MCF 10A (cell line): ENCODE measurements at regions not wholly inside any gene's neighbourhood (a gene's known extent, or its start where the extent isn't known, plus 50 kb on each side); places are given as distances from the start of the nearest gene placed in this dataset.

Experiments
- BruUV-seq: library from RNA; stranded (reverse); fragments of 400-500 nt; replicated peaks from 2 replicates; lab custom pipeline; 2021; lab: Mats Ljungman, UMichigan
- CTCF ChIA-PET: fragments of 300-600 bp; sonication (Branson Sonifier 250); formaldehyde crosslinking; extraction: SDS; loops from one replicate; lab custom pipeline; 2021; ENCODE audit warnings: antibody characterized with exemption, inconsistent platforms; lab: Yijun Ruan, JAX
- POLR2A ChIA-PET: fragments of 300-600, 350-650 bp; sonication (Branson Sonifier 250); formaldehyde crosslinking; extraction: SDS; loops from one replicate; lab custom pipeline; 2020; ENCODE audit warnings: antibody characterized with exemption, inconsistent platforms; lab: Yijun Ruan, JAX
- DNase-seq: peaks from one replicate; pipeline ENCODE4 v3.0.0-alpha.2; 2018; ENCODE audit not compliant: unreplicated experiment
- H3K27ac Mint-ChIP-seq: one replicate; pipeline ENCODE4 v1.8.0; 2022; ENCODE audit warnings: mild to moderate bottlenecking, low read depth, mixed read lengths; ENCODE audit not compliant: unreplicated experiment
- H3K27me3 Mint-ChIP-seq: one replicate; pipeline ENCODE4 v1.8.0; 2022; ENCODE audit warnings: mixed read lengths; ENCODE audit not compliant: insufficient read depth, unreplicated experiment
- H3K36me3 Mint-ChIP-seq: one replicate; pipeline ENCODE4 v1.8.0; 2022; ENCODE audit warnings: mild to moderate bottlenecking, moderate library complexity, mixed read lengths; ENCODE audit not compliant: insufficient read depth, unreplicated experiment
- H3K4me1 Mint-ChIP-seq: one replicate; pipeline ENCODE4 v1.8.0; 2022; ENCODE audit warnings: mixed read lengths; ENCODE audit not compliant: insufficient read depth, unreplicated experiment
- H3K4me3 Mint-ChIP-seq: one replicate; pipeline ENCODE4 v1.8.0; 2022; ENCODE audit warnings: mild to moderate bottlenecking, moderate library complexity, mixed read lengths; ENCODE audit not compliant: unreplicated experiment
- H3K9me3 Mint-ChIP-seq: one replicate; pipeline ENCODE4 v1.8.0; 2022; ENCODE audit warnings: mixed read lengths; ENCODE audit not compliant: unreplicated experiment
- intact Hi-C: fragments of 100-400 bp; cut with micrococcal nuclease; formaldehyde crosslinking; loops from 2 replicates; pipeline ENCODE4 v1.14.1; 2022
- TF ChIP-seq, protein P1 (sequence below): fragments of 200-600 bp; IDR thresholded peaks from one replicate; pipeline ENCODE4 v1.8.0; 2022; ENCODE audit warnings: antibody characterized with exemption, mild to moderate bottlenecking; ENCODE audit not compliant: unreplicated experiment

DNA sequence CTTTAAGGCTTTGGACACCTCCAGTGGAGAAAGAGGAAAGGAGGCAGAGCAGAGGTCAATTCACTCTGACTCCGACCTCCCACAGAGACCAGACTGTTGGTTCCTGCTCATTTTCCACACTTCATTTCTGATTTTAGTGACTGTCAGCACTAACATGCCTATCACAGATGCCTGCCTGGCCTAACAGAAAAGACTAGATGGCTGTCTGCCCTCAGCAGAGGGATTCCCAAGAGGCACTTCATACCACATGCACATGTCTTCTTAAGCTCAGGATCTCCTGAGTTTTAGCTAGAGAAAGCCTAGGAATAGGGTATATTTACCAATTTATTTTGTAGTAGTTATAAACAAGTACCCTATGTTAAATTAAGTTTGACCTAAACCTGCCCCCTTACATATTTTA, 336.0 kb downstream of the ENC1 start:
- H3K4me3 Mint-ChIP-seq, result no peak overlapping the region

DNA sequence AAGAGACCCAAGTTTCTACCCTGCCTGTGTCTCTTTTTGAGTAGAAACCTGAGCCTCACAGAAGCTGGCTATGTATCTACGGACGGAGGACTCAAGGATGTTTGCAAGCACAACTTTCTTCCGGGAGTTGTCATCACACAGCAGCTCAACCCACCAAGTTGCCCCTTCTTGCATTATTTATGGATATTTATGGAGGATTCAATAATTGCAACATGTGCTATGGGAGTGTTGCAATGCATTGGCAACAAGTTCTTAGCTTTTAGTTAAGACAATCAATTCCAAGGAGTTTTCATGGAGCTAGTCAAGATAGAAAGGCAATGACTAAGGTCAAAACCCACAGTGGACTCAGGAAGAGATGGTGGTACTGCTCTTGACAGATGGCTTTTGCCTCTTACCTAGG, 336.9 kb downstream of the ENC1 start:
- no peaks in the 10 kb centered on the region for H3K36me3 Mint-ChIP-seq
- no peak for DNase-seq
- ChIA-PET POLR2A (interaction anchor here (1.1 kb wide), 1 partner anchor 12 kb away, joined by 4 read pairs; no protein-coding TSS in a partner anchor), CTCF (no interaction called here)
- no peak overlapping the region for H3K4me3 Mint-ChIP-seq
- no peak overlapping the region for H3K27ac Mint-ChIP-seq
- BruUV-seq, result no TSS peak
- H3K9me3 Mint-ChIP-seq, result no peaks in the 10 kb centered on the region
- no peaks in the 10 kb centered on the region for H3K4me1 Mint-ChIP-seq
- TF ChIP-seq, protein P1, sequence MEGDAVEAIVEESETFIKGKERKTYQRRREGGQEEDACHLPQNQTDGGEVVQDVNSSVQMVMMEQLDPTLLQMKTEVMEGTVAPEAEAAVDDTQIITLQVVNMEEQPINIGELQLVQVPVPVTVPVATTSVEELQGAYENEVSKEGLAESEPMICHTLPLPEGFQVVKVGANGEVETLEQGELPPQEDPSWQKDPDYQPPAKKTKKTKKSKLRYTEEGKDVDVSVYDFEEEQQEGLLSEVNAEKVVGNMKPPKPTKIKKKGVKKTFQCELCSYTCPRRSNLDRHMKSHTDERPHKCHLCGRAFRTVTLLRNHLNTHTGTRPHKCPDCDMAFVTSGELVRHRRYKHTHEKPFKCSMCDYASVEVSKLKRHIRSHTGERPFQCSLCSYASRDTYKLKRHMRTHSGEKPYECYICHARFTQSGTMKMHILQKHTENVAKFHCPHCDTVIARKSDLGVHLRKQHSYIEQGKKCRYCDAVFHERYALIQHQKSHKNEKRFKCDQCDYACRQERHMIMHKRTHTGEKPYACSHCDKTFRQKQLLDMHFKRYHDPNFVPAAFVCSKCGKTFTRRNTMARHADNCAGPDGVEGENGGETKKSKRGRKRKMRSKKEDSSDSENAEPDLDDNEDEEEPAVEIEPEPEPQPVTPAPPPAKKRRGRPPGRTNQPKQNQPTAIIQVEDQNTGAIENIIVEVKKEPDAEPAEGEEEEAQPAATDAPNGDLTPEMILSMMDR, result no peak
- intact Hi-C loops, result no loop called here
- no peaks in the 10 kb centered on the region for H3K27me3 Mint-ChIP-seq

More for the DNA sequence above, 336.0 kb downstream of the ENC1 start:
- Mint-ChIP-seq H3K4me1 (no peaks in the 10 kb centered on the region), H3K9me3 (no peaks in the 10 kb centered on the region), H3K27ac (no peak overlapping the region), H3K36me3 (no peaks in the 10 kb centered on the region), H3K27me3 (no peaks in the 10 kb centered on the region)
- ChIA-PET POLR2A (no interaction called here), CTCF (interaction anchor here (0.6 kb wide), 1 partner anchor 121 kb away, joined by 3 read pairs; no protein-coding TSS in a partner anchor)
- intact Hi-C loops, result no loop called here
- TF ChIP-seq, protein P1, result no peak
- BruUV-seq, result no TSS peak
- no peak for DNase-seq

DNA sequence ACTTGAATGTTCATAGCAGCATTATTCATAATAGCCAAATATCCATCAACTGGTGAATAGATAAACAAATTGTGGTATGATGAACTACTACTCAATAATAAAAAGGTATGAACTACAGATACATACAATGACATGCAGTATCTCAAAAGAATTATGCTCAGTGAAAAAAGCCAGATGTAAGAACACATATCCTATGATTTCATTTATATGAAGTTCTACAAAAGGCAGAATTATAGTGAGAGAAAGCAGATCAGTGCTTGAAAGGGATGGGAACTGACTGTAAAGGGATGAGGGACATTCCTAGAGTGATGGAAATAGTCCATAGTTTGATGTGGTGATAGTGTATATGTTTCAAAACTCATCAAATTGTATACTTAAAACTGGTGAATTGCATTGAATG, 339.0 kb downstream of the ENC1 start:
- no peak for DNase-seq
- Mint-ChIP-seq H3K9me3 (no peaks in the 10 kb centered on the region), H3K27ac (no peak overlapping the region), H3K4me1 (no peaks in the 10 kb centered on the region), H3K36me3 (no peaks in the 10 kb centered on the region), H3K27me3 (no peaks in the 10 kb centered on the region), H3K4me3 (no peak overlapping the region)
- no TSS peak for BruUV-seq
- TF ChIP-seq, protein P1, result no peak
- POLR2A ChIA-PET, result no interaction called here
- intact Hi-C loops, result no loop called here
- CTCF ChIA-PET, result interaction anchor here (1.0 kb wide), 1 partner anchor 356 kb away, joined by 3 read pairs; no protein-coding TSS in a partner anchor

DNA sequence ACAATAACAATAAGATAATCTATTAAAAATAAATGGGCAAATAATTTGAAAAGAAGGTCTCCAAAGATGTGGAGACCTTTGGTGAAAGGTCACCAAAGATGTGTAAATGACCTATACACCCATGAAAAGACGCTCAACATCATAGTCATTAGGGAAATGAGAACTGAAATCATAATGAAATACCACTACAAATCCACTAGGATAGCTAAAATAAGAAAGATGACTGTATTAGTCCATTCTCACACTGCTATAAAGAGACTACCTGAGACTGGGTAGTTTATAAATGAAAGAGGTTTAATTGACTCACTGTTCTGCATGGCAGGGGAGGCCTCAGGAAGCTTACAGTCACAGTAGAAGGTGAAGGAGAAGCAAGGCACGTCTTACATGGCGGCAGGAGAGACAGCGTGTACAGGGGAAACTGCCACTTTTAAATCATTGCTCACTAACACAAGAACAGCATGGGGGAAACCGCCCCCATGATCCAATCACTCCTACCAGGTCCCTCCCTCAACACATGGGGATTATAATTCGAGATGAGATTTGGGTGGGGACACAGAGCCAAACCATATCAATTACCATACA, 339.6 kb downstream of the ENC1 start:
- no TSS peak for BruUV-seq
- Mint-ChIP-seq H3K27ac (no peak overlapping the region), H3K4me1 (no peaks in the 10 kb centered on the region), H3K9me3 (no peaks in the 10 kb centered on the region), H3K36me3 (no peaks in the 10 kb centered on the region), H3K4me3 (no peak overlapping the region), H3K27me3 (no peaks in the 10 kb centered on the region)
- POLR2A ChIA-PET, result no interaction called here
- CTCF ChIA-PET, result no interaction called here
- TF ChIP-seq, protein P1, result no peak
- intact Hi-C loops, result no loop called here
- no peak for DNase-seq
